Activated gamma-delta T cell treated with Interleukin-2 at 50 U/mL for 16 hours (primary cell): ENCODE measurements at regions not wholly inside any gene's neighbourhood (a gene's known extent, or its start where the extent isn't known, plus 50 kb on each side); places are given as distances from the start of the nearest gene placed in this dataset.
"Not testable (repeated sequence)": the region's sequence is repeated elsewhere in the genome, so short reads cannot be mapped to it uniquely, and the experiment has no call there.

Source experiments
- DNase-seq: peaks from one replicate; pipeline ENCODE4 v3.0.0-alpha.2; 2020

GRCh38 chr18:10320791-10321190, 133.6 kb upstream of the APCDD1 start:
- no peak for DNase-seq

GRCh38 chr18:10321576-10321975, 132.9 kb upstream of the APCDD1 start:
- DNase-seq = no peak

GRCh38 chr18:10322004-10322403, 132.4 kb upstream of the APCDD1 start:
- no peak for DNase-seq

GRCh38 chr18:10322435-10322834, 132.0 kb upstream of the APCDD1 start:
- no peak for DNase-seq

GRCh38 chr18:10329101-10329500, 125.3 kb upstream of the APCDD1 start:
- no peak for DNase-seq

- DNase-seq = no peak
These were observed 124.0 kb upstream of the APCDD1 start for GRCh38 chr18:10330428-10330827.

- DNase-seq = no peak
These were observed 122.0 kb upstream of the APCDD1 start for GRCh38 chr18:10332452-10332851.

GRCh38 chr18:10336749-10337350, 117.6 kb upstream of the APCDD1 start:
- no peak for DNase-seq

GRCh38 chr18:10340821-10341220, 113.6 kb upstream of the APCDD1 start:
- DNase-seq = no peak

GRCh38 chr18:10343778-10344177, 110.7 kb upstream of the APCDD1 start:
- DNase-seq = no peak

- DNase-seq = no peak
These were observed 107.6 kb upstream of the APCDD1 start for GRCh38 chr18:10346749-10347415.

- no peak for DNase-seq
These were observed 104.9 kb upstream of the APCDD1 start for GRCh38 chr18:10349561-10349960.

- no peak for DNase-seq
These were observed 103.8 kb upstream of the APCDD1 start for GRCh38 chr18:10350661-10351060.

- DNase-seq = no peak
These were observed 103.1 kb upstream of the APCDD1 start for GRCh38 chr18:10351219-10351818.

GRCh38 chr18:10351858-10352257, 102.6 kb upstream of the APCDD1 start:
- DNase-seq = no peak

GRCh38 chr18:10352671-10353070, 101.8 kb upstream of the APCDD1 start:
- no peak for DNase-seq

- no peak for DNase-seq
These were observed 100.6 kb upstream of the APCDD1 start for GRCh38 chr18:10353791-10354190.

- DNase-seq = no peak
These were observed 100.1 kb upstream of the APCDD1 start for GRCh38 chr18:10354241-10354811.

GRCh38 chr18:10354890-10355289, 99.5 kb upstream of the APCDD1 start:
- DNase-seq = no peak

- not testable (repeated sequence) for DNase-seq
These were observed 97.4 kb upstream of the APCDD1 start for GRCh38 chr18:10356999-10357398.

- no peak for DNase-seq
These were observed 92.8 kb upstream of the APCDD1 start for GRCh38 chr18:10361660-10362059.

- no peak for DNase-seq
These were observed 89.4 kb upstream of the APCDD1 start for GRCh38 chr18:10365021-10365500.

- no peak for DNase-seq
These were observed 88.5 kb upstream of the APCDD1 start for GRCh38 chr18:10365901-10366300.

- DNase-seq = no peak
These were observed 86.6 kb upstream of the APCDD1 start for GRCh38 chr18:10367836-10368235.
